Neuronal stem cell (in vitro differentiated cells): ENCODE measurements at regions not wholly inside any gene's neighbourhood (a gene's known extent, or its start where the extent isn't known, plus 50 kb on each side); places are given as distances from the start of the nearest gene placed in this dataset.

Experiments
- DNase-seq: peaks from one replicate; pipeline ENCODE4 v3.0.0-alpha.2; 2013; ENCODE audit warnings: low spot score
- H2AFZ ChIP-seq: one replicate; pipeline ENCODE4 v1.6.1; 2013; ENCODE audit warnings: mild to moderate bottlenecking, low read length, inconsistent platforms
- H2AK5ac ChIP-seq: 2 replicates; pipeline ENCODE4 v1.6.1; 2013; ENCODE audit warnings: low read depth, mild to moderate bottlenecking, inconsistent platforms, low read length, moderate library complexity, mixed read lengths
- H2BK120ac ChIP-seq: 2 replicates; pipeline ENCODE4 v1.6.1; 2013; ENCODE audit warnings: low read depth, mild to moderate bottlenecking, inconsistent platforms, low read length, moderate library complexity, mixed read lengths
- H2BK12ac ChIP-seq: one replicate; pipeline ENCODE4 v1.6.1; 2013; ENCODE audit warnings: low read length, inconsistent platforms
- H2BK15ac ChIP-seq: 2 replicates; pipeline ENCODE4 v1.6.1; 2013; ENCODE audit warnings: mild to moderate bottlenecking, low read length, inconsistent platforms, mixed read lengths
- H2BK5ac ChIP-seq: one replicate; pipeline ENCODE4 v1.6.1; 2013; ENCODE audit warnings: inconsistent platforms, mild to moderate bottlenecking, low read length, moderate library complexity
- H3K14ac ChIP-seq: one replicate; pipeline ENCODE4 v1.6.1; 2013; ENCODE audit warnings: low read length, inconsistent platforms
- H3K18ac ChIP-seq: 2 replicates; pipeline ENCODE4 v1.6.1; 2013; ENCODE audit warnings: low read length, inconsistent platforms
- H3K23ac ChIP-seq: 2 replicates; pipeline ENCODE4 v1.6.1; 2013; ENCODE audit warnings: low read depth, mild to moderate bottlenecking, mixed read lengths, low read length, inconsistent platforms; ENCODE audit not compliant: poor library complexity
- H3K27ac ChIP-seq: replicated peaks from 3 replicates; pipeline ENCODE4 v1.5.1; 2013; ENCODE audit warnings: low read length, inconsistent platforms
- H3K27me3 ChIP-seq, 3 experiments: 2 replicates each; pipeline ENCODE4 v1.6.1; 2013; ENCODE audit warnings: low read length in 3 of 3, mild to moderate bottlenecking in 2 of 3, inconsistent platforms in 1 of 3, low read depth in 1 of 3, mixed read lengths in 1 of 3, moderate library complexity in 1 of 3; ENCODE audit not compliant: control insufficient read depth in 3 of 3, insufficient read depth in 3 of 3
- H3K36me3 ChIP-seq, 2 donors: replicated peaks in 1 of 2; 2 replicates each; pipeline ENCODE4 v1.6.1; 2013; ENCODE audit warnings: low read length in 2 of 2; ENCODE audit not compliant: control insufficient read depth in 2 of 2, insufficient read depth in 2 of 2
- H3K4ac ChIP-seq: 2 replicates; pipeline ENCODE4 v1.6.1; 2013; ENCODE audit warnings: inconsistent platforms, mild to moderate bottlenecking, low read length, moderate library complexity
- H3K4me1 ChIP-seq, 2 donors: 1 replicate in 1 of 2; 2 replicates in 1 of 2; pipeline ENCODE4 v1.6.1; 2013; ENCODE audit warnings: low read length in 2 of 2, low read depth in 1 of 2; ENCODE audit not compliant: control insufficient read depth in 2 of 2, insufficient read depth in 1 of 2
- H3K4me2 ChIP-seq: one replicate; pipeline ENCODE4 v1.6.1; 2013; ENCODE audit warnings: mild to moderate bottlenecking, low read length, inconsistent platforms; ENCODE audit not compliant: insufficient read depth, poor library complexity, severe bottlenecking
- H3K4me3 ChIP-seq, 2 donors: 2 replicates each; pipeline ENCODE4 v1.5.1; 2013; ENCODE audit warnings: low read length in 2 of 2, mild to moderate bottlenecking in 2 of 2, inconsistent platforms in 1 of 2, moderate library complexity in 1 of 2
- H3K79me1 ChIP-seq: one replicate; pipeline ENCODE4 v1.6.1; 2013; ENCODE audit warnings: low read depth, mild to moderate bottlenecking, inconsistent platforms, low read length, moderate library complexity
- H3K9ac ChIP-seq: one replicate; pipeline ENCODE4 v1.6.1; 2013; ENCODE audit warnings: mild to moderate bottlenecking, low read depth, low read length, inconsistent platforms; ENCODE audit not compliant: poor library complexity
- H3K9me3 ChIP-seq, 2 donors: replicated peaks in 1 of 2; 2 replicates each; pipeline versions ENCODE3 to v1.6.1; 2013; ENCODE audit warnings: low read length in 2 of 2, mild to moderate bottlenecking in 2 of 2, inconsistent platforms in 1 of 2, low read depth in 1 of 2, mixed read lengths in 1 of 2, moderate library complexity in 1 of 2; ENCODE audit not compliant: control insufficient read depth in 2 of 2, insufficient read depth in 1 of 2
- H4K8ac ChIP-seq: one replicate; pipeline ENCODE4 v1.6.1; 2013; ENCODE audit warnings: low read depth, mild to moderate bottlenecking, inconsistent platforms, low read length, moderate library complexity
- H4K91ac ChIP-seq: one replicate; pipeline ENCODE4 v1.6.1; 2013; ENCODE audit warnings: low read length, low read depth, mild to moderate bottlenecking, inconsistent platforms; ENCODE audit not compliant: poor library complexity
- WGBS, 2 donors: extraction: QIAGEN DNeasy Blood & Tissue Kit; methylation state at CpG; one replicate each; pipeline ENCODE4 v1.1.7; 2013; ENCODE audit warnings: missing lambda C conversion rate in 2 of 2, mixed read lengths in 1 of 2; ENCODE audit not compliant: insufficient read length in 2 of 2, insufficient replicate concordance in 1 of 2; ENCODE audit errors: extremely low coverage in 2 of 2; 5-methylcytosine and 5-hydroxymethylcytosine counted together

- Histone ChIP-seq H4K91ac (no peak overlapping the region), H3K4me1 (no peaks in the 10 kb centered on the region), H2AFZ (no peak overlapping the region), H3K79me1 (peaks cover under 1% of the 10 kb centered on the region), H3K27me3 (no peaks in the 10 kb centered on the region), H2BK120ac (no peak overlapping the region), H2BK12ac (no peak overlapping the region), H4K8ac (no peak overlapping the region), H3K4me2 (no peak overlapping the region), H3K4me3 (no peak overlapping the region), H3K27ac (no peak overlapping the region), H3K9ac (no peak overlapping the region), H3K18ac (no peak overlapping the region), H2BK15ac (no peak overlapping the region), H3K36me3 (no peaks in the 10 kb centered on the region), H2BK5ac (peak overlapping the region; percentile 20), H3K4ac (no peak overlapping the region), H2AK5ac (no peak overlapping the region), H3K23ac (no peak overlapping the region), H3K14ac (no peak overlapping the region), H3K9me3 (peaks cover 0 to 2% of the 10 kb centered on the region in 2 donors)
- no peak for DNase-seq
- no CpG with 5 or more reads among the region's 1 CpG for WGBS, 2 donors
These were observed 69.2 kb upstream of the FCN1 start for GRCh38 chr9:134986957-134987356.

DNA sequence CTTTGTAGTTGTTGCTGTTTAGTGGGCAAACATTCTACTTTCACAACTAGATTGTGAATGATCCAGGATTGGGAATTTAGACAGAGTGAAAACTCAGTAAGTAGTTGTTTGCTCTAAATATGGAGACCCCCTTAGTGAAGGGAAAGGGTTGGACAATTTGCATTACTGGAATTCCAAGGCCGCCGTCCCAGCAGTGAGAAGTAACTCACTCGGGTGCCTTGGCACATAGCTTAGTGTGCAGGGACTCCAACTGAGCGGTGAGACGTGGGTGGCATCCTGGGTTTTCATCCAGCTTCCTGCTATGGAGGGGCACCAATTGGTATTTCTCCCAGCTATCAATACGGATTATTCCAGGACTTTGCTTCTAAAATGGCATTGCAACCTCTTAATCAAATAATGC is 69.7 kb upstream of the FCN1 start:
- Histone ChIP-seq H3K4me1 (no peaks in the 10 kb centered on the region), H2AK5ac (no peak overlapping the region), H3K4me3 (no peak overlapping the region), H3K4ac (no peak overlapping the region), H3K79me1 (no peaks in the 10 kb centered on the region), H4K91ac (no peak overlapping the region), H2BK12ac (no peak overlapping the region), H3K9ac (no peak overlapping the region), H2BK5ac (no peak overlapping the region), H3K23ac (no peak overlapping the region), H2BK15ac (no peak overlapping the region), H2BK120ac (no peak overlapping the region), H3K36me3 (no peaks in the 10 kb centered on the region), H3K4me2 (no peak overlapping the region), H2AFZ (no peak overlapping the region), H3K18ac (no peak overlapping the region), H3K27ac (no peak overlapping the region), H3K14ac (no peak overlapping the region), H3K27me3 (no peaks in the 10 kb centered on the region), H4K8ac (no peak overlapping the region), H3K9me3 (peaks cover 0 to 2% of the 10 kb centered on the region in 2 donors)
- no peak for DNase-seq
- WGBS, 2 donors: no CpG with 5 or more reads among the region's 6 CpGs

- Histone ChIP-seq H3K14ac (no peak overlapping the region), H3K27ac (no peak overlapping the region), H3K27me3 (no peaks in the 10 kb centered on the region), H2BK15ac (no peak overlapping the region), H2AK5ac (no peak overlapping the region), H2BK12ac (no peak overlapping the region), H3K79me1 (no peaks in the 10 kb centered on the region), H2BK5ac (no peak overlapping the region), H3K23ac (no peak overlapping the region), H3K4me2 (no peak overlapping the region), H3K9ac (no peak overlapping the region), H2BK120ac (no peak overlapping the region), H3K4me1 (no peaks in the 10 kb centered on the region), H3K4me3 (no peak overlapping the region), H3K18ac (no peak overlapping the region), H2AFZ (no peak overlapping the region), H4K8ac (no peak overlapping the region), H3K4ac (no peak overlapping the region), H3K9me3 (peaks cover 0 to 2% of the 10 kb centered on the region in 2 donors), H4K91ac (no peak overlapping the region), H3K36me3 (no peaks in the 10 kb centered on the region)
- no CpG with 5 or more reads among the region's 16 CpGs for WGBS, 2 donors
- DNase-seq: no peak
These were observed 70.4 kb upstream of the FCN1 start for GRCh38 chr9:134987906-134988700.

GRCh38 chr9:134988706-134989105 is 71.0 kb upstream of the FCN1 start:
- no peaks in the 10 kb centered on the region for H3K4me1 ChIP-seq
- no peak overlapping the region for H2BK12ac ChIP-seq
- H2BK15ac ChIP-seq: no peak overlapping the region
- H3K4ac ChIP-seq: peak overlapping the region; percentile 70
- peak overlapping the region; percentile 46 for H3K18ac ChIP-seq
- no peak overlapping the region for H3K9ac ChIP-seq
- H2BK120ac ChIP-seq: no peak overlapping the region
- no peak overlapping the region for H4K8ac ChIP-seq
- H3K4me3 ChIP-seq: no peak overlapping the region
- H3K27me3 ChIP-seq: no peaks in the 10 kb centered on the region
- DNase-seq: no peak
- H4K91ac ChIP-seq: no peak overlapping the region
- WGBS, 2 donors: no CpG with 5 or more reads among the region's 12 CpGs
- no peak overlapping the region for H3K4me2 ChIP-seq
- no peak overlapping the region for H2AK5ac ChIP-seq
- H3K27ac ChIP-seq: no peak overlapping the region
- H3K9me3 ChIP-seq: peaks cover 0 to 2% of the 10 kb centered on the region in 2 donors
- H3K36me3 ChIP-seq: no peaks in the 10 kb centered on the region
- H3K14ac ChIP-seq: no peak overlapping the region
- H3K23ac ChIP-seq: no peak overlapping the region
- no peak overlapping the region for H2AFZ ChIP-seq
- no peak overlapping the region for H2BK5ac ChIP-seq
- no peaks in the 10 kb centered on the region for H3K79me1 ChIP-seq
